Caco-2 (cell line): ENCODE measurements at regions not wholly inside any gene's neighbourhood (a gene's known extent, or its start where the extent isn't known, plus 50 kb on each side); places are given as distances from the start of the nearest gene placed in this dataset.

Source experiments
- BruUV-seq: library from RNA; stranded (reverse); fragments of 400-500 nt; replicated peaks from 2 replicates; lab custom pipeline; 2021; lab: Mats Ljungman, UMichigan
- CTCF ChIA-PET: fragments of 300-600 bp; sonication (Branson Sonifier 250); formaldehyde crosslinking; loops from one replicate; lab custom pipeline; 2022; ENCODE audit warnings: antibody characterized with exemption; lab: Charles Lee
- POLR2A ChIA-PET: fragments of 300-600 bp; sonication (Branson Sonifier 250); formaldehyde crosslinking; loops from one replicate; lab custom pipeline; 2022; ENCODE audit warnings: antibody characterized with exemption; lab: Charles Lee
- DNase-seq, 2 experiments: peaks; one replicate each; pipeline versions ENCODE4 v3.0.0 to v3.0.0-alpha.2; 2020 to 2022
- H3K27me3 ChIP-seq: replicated peaks from 2 replicates; pipeline ENCODE4 v1.6.0; 2011; ENCODE audit warnings: low read length; ENCODE audit not compliant: control insufficient read depth, insufficient read depth
- H3K36me3 ChIP-seq: 2 replicates; pipeline ENCODE4 v1.5.1; 2011; ENCODE audit warnings: low read length; ENCODE audit not compliant: control insufficient read depth, insufficient read depth
- H3K4me1 ChIP-seq: fragments of 250-450 bp; sonication (Bioruptor Pico); 2 replicates; pipeline ENCODE4 v1.5.1; 2020; ENCODE audit warnings: mild to moderate bottlenecking
- H3K4me3 ChIP-seq: 2 replicates; pipeline ENCODE4 v1.5.1; 2011; ENCODE audit warnings: low read depth, mild to moderate bottlenecking, control low read depth, low read length
- H3K9me3 ChIP-seq: fragments of 250-450 bp; sonication (Bioruptor Pico); 2 replicates; pipeline ENCODE4 v1.5.1; 2020; ENCODE audit warnings: mild to moderate bottlenecking, moderate library complexity
- H3K27ac Mint-ChIP-seq: one replicate; pipeline ENCODE4 v1.8.0; 2022; ENCODE audit warnings: mixed read lengths; ENCODE audit not compliant: unreplicated experiment
- H3K27me3 Mint-ChIP-seq: one replicate; pipeline ENCODE4 v1.8.0; 2022; ENCODE audit warnings: mixed read lengths; ENCODE audit not compliant: insufficient read depth, unreplicated experiment
- H3K36me3 Mint-ChIP-seq: one replicate; pipeline ENCODE4 v1.8.0; 2022; ENCODE audit warnings: mild to moderate bottlenecking, mixed read lengths; ENCODE audit not compliant: insufficient read depth, unreplicated experiment
- H3K4me1 Mint-ChIP-seq: one replicate; pipeline ENCODE4 v1.8.0; 2022; ENCODE audit warnings: low read depth, mixed read lengths; ENCODE audit not compliant: unreplicated experiment
- H3K4me3 Mint-ChIP-seq: one replicate; pipeline ENCODE4 v1.8.0; 2022; ENCODE audit warnings: mild to moderate bottlenecking, moderate library complexity, mixed read lengths; ENCODE audit not compliant: unreplicated experiment
- H3K9me3 Mint-ChIP-seq: one replicate; pipeline ENCODE4 v1.8.0; 2022; ENCODE audit warnings: mixed read lengths; ENCODE audit not compliant: unreplicated experiment
- intact Hi-C: fragments of 100-400 bp; cut with micrococcal nuclease; formaldehyde crosslinking; loops from one replicate; pipeline ENCODE4 v1.10.0; 2022; ENCODE audit not compliant: unreplicated experiment
- TF ChIP-seq, protein P1 (sequence below), 2 experiments: fragments of 200-600 bp in 1 of 2; IDR thresholded peaks; 1 replicate in 1 of 2; 2 replicates in 1 of 2; pipeline versions ENCODE4 v1.5.1 to v1.8.0; 2011 to 2022; ENCODE audit warnings: antibody characterized with exemption in 1 of 2, control low read depth in 1 of 2, inconsistent platforms in 1 of 2, low read depth in 1 of 2, low read length in 1 of 2, mild to moderate bottlenecking in 1 of 2, moderate library complexity in 1 of 2; ENCODE audit not compliant: insufficient read depth in 1 of 2, severe bottlenecking in 1 of 2, unreplicated experiment in 1 of 2

GRCh38 chr2:163123526-163123925 lies 285.0 kb upstream of the KCNH7 start:
- POLR2A ChIA-PET: no interaction called here
- Histone ChIP-seq H3K4me3 (no peak overlapping the region), H3K4me1 (no peaks in the 10 kb centered on the region), H3K9me3 (no peaks in the 10 kb centered on the region), H3K27me3 (no peaks in the 10 kb centered on the region), H3K36me3 (no peaks in the 10 kb centered on the region)
- no peaks in the 10 kb centered on the region for H3K4me1 Mint-ChIP-seq
- intact Hi-C loops: no loop called here
- H3K36me3 Mint-ChIP-seq: no peaks in the 10 kb centered on the region
- H3K4me3 Mint-ChIP-seq: no peak overlapping the region
- H3K9me3 Mint-ChIP-seq: no peaks in the 10 kb centered on the region
- H3K27ac Mint-ChIP-seq: no peak overlapping the region
- CTCF ChIA-PET: no interaction called here
- no TSS peak for BruUV-seq
- TF ChIP-seq, protein P1, sequence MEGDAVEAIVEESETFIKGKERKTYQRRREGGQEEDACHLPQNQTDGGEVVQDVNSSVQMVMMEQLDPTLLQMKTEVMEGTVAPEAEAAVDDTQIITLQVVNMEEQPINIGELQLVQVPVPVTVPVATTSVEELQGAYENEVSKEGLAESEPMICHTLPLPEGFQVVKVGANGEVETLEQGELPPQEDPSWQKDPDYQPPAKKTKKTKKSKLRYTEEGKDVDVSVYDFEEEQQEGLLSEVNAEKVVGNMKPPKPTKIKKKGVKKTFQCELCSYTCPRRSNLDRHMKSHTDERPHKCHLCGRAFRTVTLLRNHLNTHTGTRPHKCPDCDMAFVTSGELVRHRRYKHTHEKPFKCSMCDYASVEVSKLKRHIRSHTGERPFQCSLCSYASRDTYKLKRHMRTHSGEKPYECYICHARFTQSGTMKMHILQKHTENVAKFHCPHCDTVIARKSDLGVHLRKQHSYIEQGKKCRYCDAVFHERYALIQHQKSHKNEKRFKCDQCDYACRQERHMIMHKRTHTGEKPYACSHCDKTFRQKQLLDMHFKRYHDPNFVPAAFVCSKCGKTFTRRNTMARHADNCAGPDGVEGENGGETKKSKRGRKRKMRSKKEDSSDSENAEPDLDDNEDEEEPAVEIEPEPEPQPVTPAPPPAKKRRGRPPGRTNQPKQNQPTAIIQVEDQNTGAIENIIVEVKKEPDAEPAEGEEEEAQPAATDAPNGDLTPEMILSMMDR (IDR thresholded peaks at IDR 0.05; ENCODE audit: insufficient read depth in 1 of 2, low read depth in 1 of 2, low read length in 1 of 2, severe bottlenecking in 1 of 2, unreplicated experiment in 1 of 2): no peak
- H3K27me3 Mint-ChIP-seq: no peaks in the 10 kb centered on the region
- no peak for DNase-seq

DNA sequence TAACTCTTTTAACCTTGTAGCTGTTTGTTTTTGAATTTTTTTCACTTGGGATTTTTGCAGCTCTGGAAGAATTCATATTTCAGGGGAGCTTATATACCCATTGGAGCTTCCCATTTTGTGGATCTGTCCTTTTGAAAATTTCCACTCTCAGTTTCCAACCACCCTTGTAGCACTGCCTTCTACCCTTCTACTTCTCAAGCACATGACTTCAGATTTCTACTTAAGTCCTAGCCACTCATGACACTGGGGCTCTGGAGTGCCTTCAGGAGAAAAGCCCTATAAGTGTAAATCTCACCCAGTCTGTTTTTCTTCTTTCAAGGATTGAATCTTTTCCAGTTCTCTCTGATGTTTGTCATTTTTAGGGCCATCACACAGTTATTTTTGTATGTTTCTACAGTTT lies 283.7 kb upstream of the KCNH7 start:
- Mint-ChIP-seq H3K36me3 (no peaks in the 10 kb centered on the region), H3K4me3 (no peak overlapping the region), H3K9me3 (no peaks in the 10 kb centered on the region), H3K4me1 (no peaks in the 10 kb centered on the region), H3K27ac (no peak overlapping the region), H3K27me3 (no peaks in the 10 kb centered on the region)
- no peaks in the 10 kb centered on the region for H3K36me3 ChIP-seq
- H3K4me1 ChIP-seq: no peaks in the 10 kb centered on the region
- DNase-seq: no peak
- BruUV-seq: no TSS peak
- CTCF ChIA-PET: no interaction called here
- POLR2A ChIA-PET: no interaction called here
- H3K27me3 ChIP-seq: no peaks in the 10 kb centered on the region
- no peaks in the 10 kb centered on the region for H3K9me3 ChIP-seq
- TF ChIP-seq, protein P1 (IDR thresholded peaks at IDR 0.05; ENCODE audit: insufficient read depth in 1 of 2, low read depth in 1 of 2, low read length in 1 of 2, severe bottlenecking in 1 of 2, unreplicated experiment in 1 of 2): no peak
- intact Hi-C loops: no loop called here
- no peak overlapping the region for H3K4me3 ChIP-seq

DNA sequence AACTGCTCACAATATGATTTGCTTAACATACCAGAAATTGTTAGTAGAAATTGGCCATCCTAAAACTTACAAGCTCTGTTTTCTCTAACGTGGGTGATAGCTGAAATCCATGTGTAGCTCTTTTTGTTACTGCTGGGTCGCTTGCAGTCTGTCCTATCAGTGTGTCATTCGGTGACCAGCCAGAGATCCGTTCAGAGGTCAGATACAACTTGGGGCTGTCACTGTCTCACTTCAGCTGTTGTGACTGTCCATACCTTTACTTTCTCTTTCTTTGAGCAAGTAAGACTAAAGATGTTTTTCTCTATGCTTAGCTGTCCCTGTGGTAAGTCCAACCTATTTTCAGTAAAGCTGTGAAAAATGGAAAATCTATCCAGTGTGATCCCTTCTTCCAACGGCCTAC lies 282.9 kb upstream of the KCNH7 start:
- Histone ChIP-seq H3K4me3 (no peak overlapping the region), H3K4me1 (no peaks in the 10 kb centered on the region), H3K36me3 (no peaks in the 10 kb centered on the region), H3K27me3 (no peaks in the 10 kb centered on the region), H3K9me3 (no peaks in the 10 kb centered on the region)
- CTCF ChIA-PET: no interaction called here
- TF ChIP-seq, protein P1 (IDR thresholded peaks at IDR 0.05; ENCODE audit: insufficient read depth in 1 of 2, low read depth in 1 of 2, low read length in 1 of 2, severe bottlenecking in 1 of 2, unreplicated experiment in 1 of 2): no peak
- DNase-seq: no peak
- H3K9me3 Mint-ChIP-seq: no peaks in the 10 kb centered on the region
- H3K4me1 Mint-ChIP-seq: no peaks in the 10 kb centered on the region
- H3K36me3 Mint-ChIP-seq: no peaks in the 10 kb centered on the region
- BruUV-seq: no TSS peak
- no peak overlapping the region for H3K4me3 Mint-ChIP-seq
- POLR2A ChIA-PET: no interaction called here
- intact Hi-C loops: no loop called here
- H3K27me3 Mint-ChIP-seq: no peaks in the 10 kb centered on the region
- H3K27ac Mint-ChIP-seq: no peak overlapping the region
